HEK293 (cell line): ENCODE measurements at regions not wholly inside any gene's neighbourhood (a gene's known extent, or its start where the extent isn't known, plus 50 kb on each side); places are given as distances from the start of the nearest gene placed in this dataset.

Experiments used
- CTCF ChIA-PET: fragments of 350-600 bp; formaldehyde crosslinking; extraction: SDS; loops from one replicate; lab custom pipeline; 2021; ENCODE audit warnings: antibody characterized with exemption; lab: Yijun Ruan, JAX
- POLR2A ChIA-PET: fragments of 300-600 bp; formaldehyde crosslinking; extraction: SDS; loops from one replicate; lab custom pipeline; 2020; ENCODE audit warnings: antibody characterized with exemption, inconsistent platforms; lab: Yijun Ruan, JAX
- H3K27ac ChIP-seq: fragments of 200-500 bp; sonication (Bioruptor generic); 2 replicates; pipeline ENCODE4 v1.5.1; 2014; ENCODE audit warnings: low read depth, low read length, control low read depth, inconsistent platforms; ENCODE audit errors: extremely low read depth
- H3K36me3 ChIP-seq, 2 experiments: fragments of 200-500 bp in 1 of 2; sonication (Bioruptor generic) in 1 of 2; 1 replicate in 1 of 2; 2 replicates in 1 of 2; pipeline ENCODE4 v1.5.1; 2014 to 2017; ENCODE audit warnings: inconsistent platforms in 2 of 2, low read length in 2 of 2; ENCODE audit not compliant: control insufficient read depth in 2 of 2, insufficient read depth in 1 of 2
- H3K4me1 ChIP-seq: fragments of 200-500 bp; sonication (Bioruptor generic); 2 replicates; pipeline ENCODE4 v1.5.1; 2014; ENCODE audit warnings: mild to moderate bottlenecking, low read length, inconsistent platforms; ENCODE audit not compliant: control insufficient read depth, insufficient read depth
- H3K4me3 ChIP-seq: 2 replicates; pipeline ENCODE4 v1.5.1; 2011; ENCODE audit warnings: low read depth, mild to moderate bottlenecking, control low read depth, low read length, moderate library complexity
- H3K9me3 ChIP-seq: fragments of 200-500 bp; sonication (Bioruptor generic); 2 replicates; pipeline ENCODE4 v1.5.1; 2014; ENCODE audit warnings: low read depth, low read length, inconsistent platforms; ENCODE audit not compliant: control insufficient read depth, insufficient read depth
- GLI4 ChIP-seq: fragments of 450-650 bp; formaldehyde crosslinking; IDR thresholded peaks from 2 replicates; pipeline ENCODE4 v1.5.1; 2016; ENCODE audit warnings: missing biosample characterization, missing genetic modification characterization
- KLF1 ChIP-seq: fragments of 450-650 bp; formaldehyde crosslinking; IDR thresholded peaks from 2 replicates; pipeline ENCODE4 v1.5.1; 2016; ENCODE audit warnings: missing biosample characterization, missing genetic modification characterization
- SCRT2 ChIP-seq: fragments of 450-650 bp; formaldehyde crosslinking; IDR thresholded peaks from 2 replicates; pipeline ENCODE4 v1.5.1; 2016; ENCODE audit warnings: missing biosample characterization, missing genetic modification characterization
- TCF7L2 ChIP-seq: IDR thresholded peaks from 2 replicates; pipeline ENCODE4 v1.6.1; 2011; ENCODE audit warnings: low read depth, mild to moderate bottlenecking, inconsistent platforms, low read length, moderate library complexity, borderline replicate concordance
- TRIM28 ChIP-seq: IDR thresholded peaks from 2 replicates; pipeline ENCODE4 v1.6.1; 2011; ENCODE audit warnings: low read length, control low read depth, borderline replicate concordance
- ZBTB44 ChIP-seq: fragments of 450-650 bp; IDR thresholded peaks from 2 replicates; pipeline ENCODE4 v1.5.1; 2018; ENCODE audit warnings: missing biosample characterization, mild to moderate bottlenecking, missing genetic modification characterization
- ZEB2 ChIP-seq: fragments of 450-650 bp; formaldehyde crosslinking; IDR thresholded peaks from 2 replicates; pipeline ENCODE4 v1.5.1; 2016; ENCODE audit warnings: missing biosample characterization, missing genetic modification characterization
- ZFP69B ChIP-seq: fragments of 450-650 bp; formaldehyde crosslinking; IDR thresholded peaks from 2 replicates; pipeline ENCODE4 v1.5.1; 2016; ENCODE audit warnings: missing biosample characterization, missing genetic modification characterization
- ZNF155 ChIP-seq: fragments of 450-650 bp; formaldehyde crosslinking; IDR thresholded peaks from 2 replicates; pipeline ENCODE4 v1.5.1; 2016; ENCODE audit warnings: missing biosample characterization, missing genetic modification characterization
- ZNF18 ChIP-seq: fragments of 450-650 bp; formaldehyde crosslinking; IDR thresholded peaks from 2 replicates; pipeline ENCODE4 v1.5.1; 2016; ENCODE audit warnings: missing biosample characterization, missing genetic modification characterization
- ZNF184 ChIP-seq: fragments of 450-650 bp; IDR thresholded peaks from 2 replicates; pipeline ENCODE4 v1.5.1; 2018; ENCODE audit warnings: missing biosample characterization, mild to moderate bottlenecking, missing genetic modification characterization
- ZNF211 ChIP-seq: fragments of 450-650 bp; formaldehyde crosslinking; IDR thresholded peaks from 2 replicates; pipeline ENCODE4 v1.5.1; 2016; ENCODE audit warnings: low read depth, missing biosample characterization, missing genetic modification characterization
- ZNF341 ChIP-seq: fragments of 450-650 bp; formaldehyde crosslinking; IDR thresholded peaks from 2 replicates; pipeline ENCODE4; 2016; ENCODE audit warnings: low read depth, missing biosample characterization, missing genetic modification characterization
- ZNF354C ChIP-seq: fragments of 450-650 bp; formaldehyde crosslinking; IDR thresholded peaks from 2 replicates; pipeline ENCODE4 v1.5.1; 2016; ENCODE audit warnings: missing biosample characterization, missing genetic modification characterization, low read depth, borderline replicate concordance
- ZNF394 ChIP-seq: fragments of 450-650 bp; formaldehyde crosslinking; IDR thresholded peaks from 2 replicates; pipeline ENCODE4 v1.5.1; 2016; ENCODE audit warnings: missing biosample characterization, missing genetic modification characterization, mild to moderate bottlenecking, moderate library complexity, borderline replicate concordance
- ZNF433 ChIP-seq: fragments of 450-650 bp; formaldehyde crosslinking; IDR thresholded peaks from 2 replicates; pipeline ENCODE4 v1.5.1; 2016; ENCODE audit warnings: missing biosample characterization, missing genetic modification characterization, low read depth
- ZNF596 ChIP-seq: fragments of 450-650 bp; IDR thresholded peaks from 2 replicates; pipeline ENCODE4 v1.5.0; 2018; ENCODE audit warnings: missing biosample characterization, mild to moderate bottlenecking, missing genetic modification characterization, moderate library complexity
- ZNF624 ChIP-seq: fragments of 450-650 bp; formaldehyde crosslinking; IDR thresholded peaks from 2 replicates; pipeline ENCODE4 v1.5.1; 2017; ENCODE audit warnings: missing biosample characterization, missing genetic modification characterization
- ZNF843 ChIP-seq: fragments of 450-650 bp; formaldehyde crosslinking; IDR thresholded peaks from 2 replicates; pipeline ENCODE4 v1.5.1; 2016; ENCODE audit warnings: missing biosample characterization, missing genetic modification characterization

GRCh38 chr13:76009267-76009890 lies 373.2 kb downstream of the LMO7 start:
- Histone ChIP-seq H3K27ac (no peak overlapping the region), H3K4me3 (no peak overlapping the region), H3K4me1 (no peaks in the 10 kb centered on the region), H3K9me3 (no peaks in the 10 kb centered on the region), H3K36me3 (no peaks in the 10 kb centered on the region)
- CTCF ChIA-PET: no interaction called here
- POLR2A ChIA-PET: no interaction called here
- no peak for TF ChIP-seq KLF1 (tag by site-specific recombination)
- TF ChIP-seq TRIM28: no peak
- no peak for TF ChIP-seq ZNF155 (tag by site-specific recombination)
- TF ChIP-seq ZNF184: no peak
- no peak for TF ChIP-seq ZNF211 (tag by site-specific recombination)
- no peak for TF ChIP-seq SCRT2
- TF ChIP-seq ZEB2 (tag by site-specific recombination): no peak
- TF ChIP-seq GLI4 (tag by site-specific recombination): no peak
- TF ChIP-seq ZNF354C (tag by site-specific recombination): no peak
- TF ChIP-seq ZNF624 (tag by site-specific recombination): no peak
- no peak for TF ChIP-seq ZNF341 (tag by site-specific recombination)
- no peak for TF ChIP-seq ZNF18 (tag by site-specific recombination)
- no peak for TF ChIP-seq ZFP69B (tag by site-specific recombination)
- TF ChIP-seq ZNF394 (tag by site-specific recombination): no peak
- no peak for TF ChIP-seq ZNF843 (tag by site-specific recombination)

GRCh38 chr13:76004416-76004815 lies 368.3 kb downstream of the LMO7 start:
- TF ChIP-seq ZNF433 (tag by site-specific recombination) (no peak), ZNF596 (tag by site-specific recombination) (no peak)
- TF ChIP-seq, all 188 proteins: peak for 0
- no peaks in the 10 kb centered on the region for H3K9me3 ChIP-seq
- ChIA-PET POLR2A (no interaction called here), CTCF (no interaction called here)
- H3K36me3 ChIP-seq: no peaks in the 10 kb centered on the region
- no peak overlapping the region for H3K27ac ChIP-seq
- H3K4me3 ChIP-seq: no peak overlapping the region
- H3K4me1 ChIP-seq: no peaks in the 10 kb centered on the region

DNA sequence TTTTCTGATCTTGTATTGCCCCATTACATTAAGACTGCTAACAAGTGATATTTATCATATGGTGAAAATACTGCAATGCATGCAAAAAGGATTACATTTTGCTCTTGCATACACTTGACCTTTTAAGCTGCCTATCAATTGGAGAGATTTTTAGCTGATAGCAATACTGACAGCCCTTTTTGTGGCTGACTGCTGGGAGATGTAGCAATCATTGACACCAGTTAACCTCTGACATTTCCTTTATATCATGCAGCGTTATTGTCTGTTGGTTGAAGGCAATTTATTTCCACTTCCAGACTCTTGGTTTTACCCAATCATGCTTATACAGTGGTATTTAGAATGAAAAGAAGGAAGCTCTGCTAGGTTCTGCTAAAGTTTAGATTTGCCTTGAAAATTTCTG lies 364.0 kb downstream of the LMO7 start:
- POLR2A ChIA-PET: no interaction called here
- TF ChIP-seq ZBTB44 (tag by site-specific recombination) (no peak), TCF7L2 (peak; percentile 86; the same call in 1 of the 2 replicates)
- TF ChIP-seq, all 188 proteins: peak for 1
- Histone ChIP-seq H3K36me3 (no peaks in the 10 kb centered on the region), H3K4me3 (no peak overlapping the region), H3K9me3 (no peaks in the 10 kb centered on the region), H3K4me1 (no peaks in the 10 kb centered on the region), H3K27ac (no peak overlapping the region)
- CTCF ChIA-PET: no interaction called here
